ENCODE measurements at regions not wholly inside any gene's neighbourhood (a gene's known extent, or its start where the extent isn't known, plus 50 kb on each side); places are given as distances from the start of the nearest gene placed in this dataset.

DNA sequence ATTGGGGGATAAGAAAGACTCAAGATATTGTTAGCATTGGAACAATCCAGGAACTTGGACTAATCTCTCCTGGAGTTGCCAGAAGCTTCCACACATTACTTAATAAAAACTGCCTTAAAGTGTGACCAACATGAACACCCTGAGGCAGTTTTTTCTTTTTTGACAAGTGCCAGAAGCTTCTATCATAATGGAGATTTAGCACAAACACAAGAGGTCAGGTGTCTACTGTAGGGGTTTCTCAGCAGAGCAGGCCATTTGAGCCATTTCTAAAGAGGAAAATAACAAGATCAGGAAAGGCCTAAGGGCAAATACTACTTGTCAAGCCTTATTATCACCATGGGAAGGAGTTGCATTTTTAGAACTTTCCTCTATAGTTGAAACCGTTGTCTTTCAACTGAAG lies 361.5 kb downstream of the EPM2A start:
- no peak for DNase-seq (ENCODE audit: low read depth, low spot score)

DNA sequence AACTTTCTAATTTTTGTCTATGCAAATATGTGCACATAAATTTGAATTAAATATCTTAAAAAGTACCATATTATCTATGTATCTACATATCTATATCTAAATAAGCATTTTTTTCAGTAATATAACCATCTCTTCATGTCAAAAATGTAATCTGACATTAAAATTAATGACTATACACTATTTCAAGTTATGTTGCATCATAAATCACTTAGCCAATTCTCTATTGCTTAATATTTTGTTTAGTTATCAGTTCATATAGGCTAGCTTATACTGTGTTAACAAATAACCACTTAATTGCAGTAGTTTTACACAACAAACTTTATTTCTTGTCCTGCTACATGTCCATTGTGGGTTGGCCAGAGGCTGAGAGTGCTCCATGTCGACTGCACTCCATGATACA lies 360.8 kb downstream of the EPM2A start:
- no peak for DNase-seq (ENCODE audit: low read depth, low spot score)

DNA sequence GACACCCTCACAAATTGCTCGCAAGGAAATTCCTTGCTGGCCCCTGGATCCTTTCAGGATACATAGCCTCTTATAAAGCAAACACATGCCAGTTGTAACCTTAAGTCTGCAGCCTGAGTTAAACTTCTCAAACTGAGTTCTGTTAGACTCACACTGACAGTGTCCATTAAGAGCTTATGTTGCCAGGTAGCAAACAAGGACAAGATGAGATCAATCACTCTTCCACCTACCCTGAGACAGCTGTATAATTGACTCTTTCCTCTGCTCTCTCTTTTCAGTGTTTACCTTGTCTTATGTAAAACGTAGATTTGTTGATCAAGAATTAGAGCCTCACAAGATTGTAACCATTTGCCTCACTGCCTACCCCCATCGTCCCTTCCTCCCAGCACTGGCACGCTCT lies 359.8 kb downstream of the EPM2A start:
- no peak for DNase-seq (ENCODE audit: low read depth, low spot score)

DNA sequence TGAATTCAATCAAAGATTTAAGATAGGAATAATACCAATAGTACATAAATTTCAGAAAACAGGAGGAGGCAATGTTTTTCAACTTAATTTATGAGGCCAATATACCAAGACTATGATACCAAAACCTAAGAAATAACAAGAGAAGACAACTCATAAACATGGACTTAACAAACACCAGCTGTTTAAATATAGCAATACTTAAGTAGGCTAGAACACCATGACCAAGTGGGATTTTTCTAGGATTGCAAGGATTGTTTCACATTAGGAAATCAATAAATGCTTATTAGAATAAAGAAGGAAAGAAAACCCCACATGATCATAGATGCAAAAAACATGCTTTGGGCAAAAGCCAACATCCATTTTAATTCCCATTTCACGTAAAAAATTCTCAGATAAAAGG lies 355.1 kb downstream of the EPM2A start:
- no peak for DNase-seq (ENCODE audit: low read depth, low spot score)

DNA sequence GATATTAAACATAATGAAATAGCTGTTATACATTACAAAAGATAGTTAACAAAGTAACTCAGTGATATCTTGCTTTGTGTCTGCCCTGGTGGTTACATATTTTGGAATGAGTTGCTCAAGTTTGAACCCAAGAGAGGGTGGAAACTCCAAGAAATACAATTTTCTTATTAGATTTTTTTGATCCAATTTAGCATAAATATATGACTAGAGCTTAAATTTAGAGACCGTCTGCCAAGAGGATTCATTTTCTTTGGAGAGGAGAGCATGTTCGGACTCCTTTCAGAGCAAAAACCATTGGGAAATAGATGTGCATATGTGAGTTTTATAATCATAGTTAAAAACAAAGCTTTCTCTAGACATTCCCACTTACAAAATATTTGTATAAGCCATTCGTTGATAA lies 353.4 kb downstream of the EPM2A start:
- no peak for DNase-seq (ENCODE audit: low read depth, low spot score)

DNA sequence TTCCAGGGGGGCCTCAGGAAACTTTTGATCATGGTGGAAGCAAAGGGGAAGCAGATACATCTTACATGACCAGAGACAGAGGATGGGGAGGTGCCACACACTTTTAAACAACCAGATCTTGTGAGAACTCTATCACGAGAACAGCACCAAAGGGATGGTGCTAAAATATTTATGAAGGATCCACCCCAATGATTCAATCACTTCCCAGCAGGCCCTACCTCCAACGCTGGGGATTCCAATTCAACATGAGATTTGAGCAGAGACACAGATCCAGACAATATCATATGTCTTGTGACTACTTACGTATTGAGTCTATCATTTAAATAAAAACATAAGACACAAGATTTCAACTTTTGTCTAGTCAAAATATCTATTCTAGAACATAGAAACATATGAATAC lies 351.9 kb downstream of the EPM2A start:
- no peak for DNase-seq (ENCODE audit: low read depth, low spot score)

DNA sequence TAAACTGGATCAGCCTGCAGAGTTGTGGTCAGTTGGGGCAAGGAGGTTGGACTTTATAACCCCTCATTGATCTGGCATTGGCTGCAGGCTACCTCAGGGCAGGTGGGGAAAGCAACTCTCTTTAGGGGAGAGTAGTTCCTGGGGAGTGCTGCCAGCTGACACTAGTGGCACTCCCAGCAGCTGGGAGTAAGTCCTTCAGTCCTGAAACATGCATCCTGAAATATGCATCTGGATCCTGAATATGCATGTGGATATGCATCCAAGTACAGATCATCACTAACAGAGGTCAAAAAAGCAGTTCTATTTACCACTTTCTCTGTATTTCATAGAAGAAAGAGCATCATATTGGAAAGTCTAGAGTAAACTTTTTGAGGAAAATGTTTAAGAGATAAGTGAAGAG lies 350.8 kb downstream of the EPM2A start:
- DNase-seq (ENCODE audit: low read depth, low spot score): no peak

DNA sequence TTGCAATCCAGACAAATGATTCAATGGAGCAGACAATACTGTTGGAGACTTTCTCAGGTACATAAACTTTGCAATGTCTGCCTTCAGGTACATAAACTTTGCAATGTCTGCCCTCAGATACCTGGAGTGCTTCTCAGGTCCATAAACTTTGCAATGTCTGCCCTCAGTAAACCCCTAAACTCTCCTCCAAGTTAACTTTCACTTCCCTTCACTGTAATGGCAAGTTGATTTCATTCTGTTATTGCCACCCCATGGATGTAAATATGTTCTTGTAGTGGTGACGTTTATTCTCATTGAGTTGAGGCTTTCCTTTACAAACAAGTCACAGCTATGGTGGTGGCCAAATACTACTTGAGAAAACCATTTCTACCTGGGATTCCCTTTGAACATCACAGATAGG lies 338.8 kb downstream of the EPM2A start:
- no peak for DNase-seq (ENCODE audit: low read depth, low spot score)

DNA sequence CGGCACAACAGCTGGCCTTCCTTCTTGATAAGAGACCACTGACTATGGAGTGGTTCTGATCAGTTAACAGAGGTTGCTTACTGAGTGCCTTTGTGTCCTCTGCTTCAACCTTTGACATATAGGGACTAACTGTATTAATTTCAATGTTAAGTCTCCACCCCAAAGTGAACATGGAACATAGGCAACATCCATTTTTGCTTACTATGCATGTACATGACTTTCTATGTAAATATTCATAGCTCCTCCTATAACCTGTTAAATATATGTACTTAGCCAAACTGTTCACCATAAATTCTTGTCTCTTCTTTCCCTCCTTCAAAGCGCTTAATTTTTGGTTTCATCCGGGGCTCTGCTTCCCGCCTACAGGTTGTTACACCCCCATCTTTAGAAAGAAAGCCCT lies 334.8 kb downstream of the EPM2A start:
- DNase-seq (ENCODE audit: low read depth, low spot score): no peak

DNA sequence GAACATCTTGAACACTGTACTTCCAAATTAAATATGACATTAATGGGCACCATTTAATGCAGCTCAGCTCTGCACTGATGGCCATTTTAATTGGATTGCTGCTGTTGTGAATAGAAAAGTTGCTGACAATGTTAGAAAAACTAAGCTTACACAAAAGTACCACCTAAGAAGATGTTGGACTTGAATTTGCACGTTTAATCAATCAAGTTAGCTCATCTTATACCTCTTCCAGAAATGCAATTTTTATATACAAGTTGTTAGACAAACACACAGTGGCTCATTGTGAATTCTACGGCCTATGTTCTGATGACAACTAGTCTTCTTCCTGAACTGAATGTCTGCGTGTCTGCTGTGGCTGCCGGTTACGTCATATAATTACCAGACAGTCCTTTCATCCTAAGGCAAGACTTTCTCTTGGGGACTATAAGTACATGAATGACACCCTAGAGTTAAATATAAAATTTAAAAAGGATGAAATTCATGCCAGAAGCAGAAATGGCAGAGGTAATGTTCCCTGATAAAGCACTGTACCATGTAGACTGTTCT lies 330.2 kb downstream of the EPM2A start:
- no peak for DNase-seq (ENCODE audit: low read depth, low spot score)

DNA sequence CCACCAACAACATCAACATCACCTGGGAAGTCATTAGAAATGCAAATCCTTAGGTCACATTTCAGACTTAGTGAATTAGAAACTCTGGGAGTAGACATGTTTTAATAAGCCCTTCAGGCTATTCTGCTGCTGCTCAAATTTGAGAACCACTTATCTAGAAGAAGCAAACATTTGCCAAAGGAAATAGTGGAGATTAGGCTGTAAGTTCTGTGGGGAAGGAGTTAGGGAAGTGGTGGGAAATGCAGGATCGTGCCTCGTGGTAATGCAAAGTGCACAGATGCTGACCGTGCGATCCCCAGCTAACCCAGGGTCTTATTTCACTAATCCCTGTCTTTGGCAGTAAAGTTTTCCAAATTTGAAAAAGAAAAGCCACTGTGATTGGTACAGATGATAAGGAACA lies 328.5 kb downstream of the EPM2A start:
- no peak for DNase-seq (ENCODE audit: low read depth, low spot score)

DNA sequence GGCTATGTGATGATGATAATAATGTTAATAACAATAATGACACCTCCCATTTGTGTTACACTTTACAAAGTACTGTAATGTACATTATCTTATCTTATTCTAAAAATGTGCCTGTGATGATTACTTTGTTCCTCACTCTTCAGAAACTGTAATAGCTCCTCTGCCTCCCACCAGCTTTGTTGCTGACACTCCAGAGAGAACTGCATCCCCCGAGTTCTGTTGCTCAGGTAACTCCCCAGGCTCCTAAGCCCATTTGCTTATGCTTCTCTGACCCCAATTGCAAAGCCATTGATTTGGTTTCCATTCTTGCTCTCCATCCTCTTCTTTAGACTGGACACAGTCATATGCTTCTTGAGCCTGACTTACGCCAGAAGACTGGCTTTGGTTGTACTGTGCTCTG lies 319.7 kb downstream of the EPM2A start:
- no peak for DNase-seq (ENCODE audit: low read depth, low spot score)

DNA sequence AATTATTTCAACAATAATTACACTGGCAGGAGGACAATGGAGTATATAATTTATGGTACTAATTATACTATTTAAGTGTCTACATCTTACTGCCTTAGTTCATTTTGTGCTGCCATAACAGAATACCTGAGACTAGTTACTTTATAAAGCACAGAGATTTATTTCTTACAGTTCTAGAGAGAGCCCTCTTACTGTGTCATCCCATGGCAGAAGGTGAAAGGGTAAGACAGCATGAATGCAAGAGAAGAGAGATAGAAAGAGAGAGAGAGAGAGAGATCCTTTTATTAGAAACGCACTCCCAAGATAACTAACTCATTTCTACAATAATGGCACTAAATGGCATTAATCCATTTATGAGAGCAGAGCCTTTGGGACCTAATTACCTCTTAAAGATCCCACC lies 314.7 kb downstream of the EPM2A start:
- no peak for DNase-seq (ENCODE audit: low read depth, low spot score)

DNA sequence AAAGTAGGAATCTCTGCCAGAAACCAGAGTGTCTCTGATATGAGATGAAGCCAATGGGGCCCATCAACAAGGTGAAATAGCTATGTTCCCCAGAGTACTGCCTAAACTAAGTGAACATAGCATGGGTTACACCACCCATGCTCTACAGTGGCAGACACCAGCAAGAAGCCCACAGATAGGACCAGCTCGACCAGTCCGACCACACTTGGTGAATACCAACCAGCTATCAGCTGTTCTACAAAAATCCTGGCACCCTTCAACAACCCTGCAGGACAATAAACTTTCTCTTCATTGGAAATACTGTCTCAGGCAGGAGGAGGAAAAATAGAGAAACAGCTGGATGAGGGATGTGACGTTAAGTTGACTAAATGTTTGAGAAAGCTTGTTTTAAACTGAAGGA lies 311.4 kb downstream of the EPM2A start:
- no peak for DNase-seq (ENCODE audit: low read depth, low spot score)

DNA sequence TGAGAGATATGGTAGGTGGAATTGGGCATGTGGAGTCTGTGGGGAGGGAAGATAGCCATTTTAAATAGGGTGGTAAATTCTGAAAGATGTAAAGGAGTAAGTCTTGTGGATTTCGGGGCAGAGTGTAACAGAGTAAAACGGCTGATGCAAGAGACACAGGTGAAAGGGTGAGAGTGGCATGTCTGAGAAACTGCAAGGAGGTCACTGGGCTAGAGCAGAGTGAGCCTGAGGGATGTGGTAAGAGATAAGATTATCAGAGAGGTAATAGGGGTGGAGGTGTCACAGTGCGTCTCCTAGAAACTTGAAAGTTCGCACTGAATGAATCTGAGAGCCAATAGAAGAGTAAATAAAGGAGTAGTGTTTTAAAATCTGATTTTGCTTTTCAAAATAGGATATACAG lies 308.1 kb downstream of the EPM2A start:
- DNase-seq (ENCODE audit: low read depth, low spot score): no peak

DNA sequence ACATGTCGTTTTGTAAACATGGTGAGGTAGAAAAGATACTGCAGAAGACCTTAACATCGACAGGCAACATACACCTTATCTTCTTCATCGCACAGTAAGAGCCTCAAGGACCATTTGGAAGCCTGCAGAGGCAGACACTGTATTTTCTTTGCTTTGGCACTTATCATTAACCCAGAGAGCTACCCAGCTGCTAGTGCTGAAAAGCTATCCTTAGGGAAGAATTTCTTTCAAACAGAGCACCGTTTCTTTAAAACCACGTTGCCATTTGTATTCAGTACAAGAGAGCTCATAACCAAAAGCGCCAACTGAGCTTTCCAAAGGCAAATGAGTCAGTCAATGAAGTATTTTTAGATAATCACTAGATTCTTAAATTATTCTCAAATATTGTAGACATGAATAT lies 306.6 kb downstream of the EPM2A start:
- no peak for DNase-seq (ENCODE audit: low read depth, low spot score)

DNA sequence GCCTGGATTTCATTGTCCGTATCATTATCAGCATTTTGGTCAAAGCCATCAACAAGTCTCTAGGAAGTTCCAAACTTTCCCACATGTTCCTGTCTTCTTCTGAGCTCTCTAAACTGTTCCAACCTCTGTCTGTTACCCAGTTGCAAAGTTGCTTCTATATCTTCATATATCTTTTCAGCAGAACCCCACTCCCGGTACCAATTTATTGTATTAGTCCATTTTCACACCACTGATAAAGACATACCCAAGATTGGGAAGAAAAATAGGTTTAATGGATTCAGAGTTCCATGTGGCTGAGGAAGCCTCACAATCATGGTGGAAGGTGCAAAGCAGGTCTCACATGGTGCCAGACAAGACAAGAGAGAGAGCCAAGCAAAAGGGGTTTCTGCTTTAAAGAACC lies 293.2 kb downstream of the EPM2A start:
- no peak for DNase-seq (ENCODE audit: low read depth, low spot score)

DNA sequence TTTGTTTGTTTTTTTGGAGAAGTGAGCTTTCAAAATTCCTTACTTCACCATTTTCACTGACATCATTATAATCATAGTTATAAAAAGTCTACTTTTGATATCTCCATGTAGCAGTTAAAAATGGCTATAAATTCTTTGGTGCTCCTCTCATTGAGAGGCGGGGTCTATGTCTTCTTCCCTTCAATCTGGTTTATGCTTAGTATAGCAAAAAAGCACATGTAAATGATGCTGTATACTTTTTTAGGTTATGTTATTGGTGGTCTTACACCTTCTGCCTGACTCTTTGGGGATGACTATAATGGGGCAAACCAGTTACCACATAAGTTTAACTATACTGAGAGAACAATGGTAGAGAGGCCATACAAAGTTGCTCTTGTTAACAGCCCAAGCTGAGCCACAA lies 289.6 kb downstream of the EPM2A start:
- no peak for DNase-seq (ENCODE audit: low read depth, low spot score)

DNA sequence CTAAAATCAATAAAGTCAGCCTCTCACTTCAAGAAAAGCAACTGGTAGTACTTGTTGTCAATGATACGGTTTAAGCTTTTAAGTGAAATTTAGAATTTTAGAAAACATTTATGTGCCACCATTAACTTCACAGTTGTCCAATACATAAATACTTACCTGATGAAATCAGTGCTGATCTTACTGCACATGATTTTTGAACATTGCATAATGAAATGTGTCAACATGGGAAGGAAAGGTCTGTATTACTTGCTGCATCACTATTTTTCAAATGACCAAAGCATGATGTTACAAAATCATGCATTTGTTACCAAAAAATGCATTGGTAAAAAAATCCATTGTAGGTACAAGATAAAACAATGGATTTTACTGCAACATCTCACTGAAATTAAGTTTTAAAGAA lies 284.3 kb downstream of the EPM2A start:
- DNase-seq (ENCODE audit: low read depth, low spot score): no peak

DNA sequence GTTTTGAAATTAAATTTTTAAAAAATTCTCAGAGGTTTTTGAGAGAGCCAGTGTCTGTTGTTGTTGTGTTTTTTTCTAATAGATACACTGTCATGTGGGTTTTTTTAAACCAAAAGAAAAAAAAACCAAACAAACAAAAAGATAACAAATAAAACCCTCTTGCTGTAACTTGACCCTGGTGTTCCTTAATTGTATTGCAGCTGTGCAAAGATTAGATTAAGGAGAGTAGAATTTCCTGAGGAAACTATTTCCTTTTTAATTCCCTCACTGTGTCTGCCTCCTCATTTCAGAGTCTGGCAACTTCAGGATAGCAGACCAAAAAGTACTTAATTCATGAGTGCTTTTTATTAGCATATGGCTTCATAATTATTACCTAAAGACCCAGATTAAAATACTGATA lies 281.9 kb downstream of the EPM2A start:
- no peak for DNase-seq (ENCODE audit: low read depth, low spot score)

DNA sequence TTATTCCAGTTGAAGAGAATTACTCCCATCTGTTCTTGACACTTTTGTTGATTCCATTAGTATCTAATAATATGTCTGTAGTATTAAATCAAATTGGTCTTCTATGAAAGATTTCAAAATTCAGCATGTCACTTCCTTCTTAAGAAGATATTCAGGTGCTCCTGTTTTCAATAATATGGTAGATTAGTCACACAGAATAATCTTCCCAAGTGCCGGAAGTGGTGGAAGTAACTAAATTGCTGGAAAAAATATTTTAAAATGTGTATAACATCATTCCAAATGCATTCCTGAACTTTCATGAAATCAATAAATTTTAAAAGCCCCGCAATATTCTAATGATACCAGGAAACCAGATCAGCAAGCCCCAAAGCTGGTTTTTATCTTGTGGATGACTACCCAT lies 281.3 kb downstream of the EPM2A start:
- no peak for DNase-seq (ENCODE audit: low read depth, low spot score)

DNA sequence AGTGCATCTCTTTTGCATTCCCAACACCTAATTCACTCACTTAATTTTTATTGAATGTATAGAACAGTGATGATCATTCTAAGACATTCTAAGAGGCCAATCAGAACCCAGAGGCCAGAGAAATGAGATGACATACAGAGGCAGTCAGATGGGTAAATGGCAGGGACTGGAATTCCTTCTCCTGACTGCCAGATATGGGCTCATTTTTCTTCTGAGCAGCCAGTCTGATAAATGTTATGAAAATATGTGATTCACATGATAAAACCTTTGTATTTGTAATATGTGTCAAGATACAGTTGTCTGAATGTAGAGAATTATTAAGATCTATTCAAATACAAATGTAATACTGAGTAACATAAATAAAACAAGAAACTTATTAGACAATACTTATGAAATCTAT lies 277.8 kb downstream of the EPM2A start:
- DNase-seq (ENCODE audit: low read depth, low spot score): no peak

DNA sequence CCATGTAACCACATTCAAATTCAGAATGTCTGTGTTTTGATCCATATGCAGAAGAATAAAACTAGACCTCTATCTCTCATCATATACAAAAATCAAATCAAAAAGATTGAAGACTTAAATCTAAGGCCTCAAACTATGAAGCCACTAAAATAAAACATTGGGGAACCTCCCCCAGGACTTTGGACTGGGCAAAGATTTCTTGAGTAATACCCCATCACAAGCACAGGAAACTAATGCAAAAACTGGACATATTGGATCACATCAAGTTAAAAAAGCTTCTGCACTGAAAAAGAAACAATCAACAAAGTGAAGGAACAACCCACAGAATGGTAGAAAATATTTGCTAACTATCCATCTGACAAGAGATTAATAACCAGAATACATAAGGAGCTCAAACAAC lies 266.8 kb downstream of the EPM2A start:
- DNase-seq (ENCODE audit: low read depth, low spot score): no peak

DNA sequence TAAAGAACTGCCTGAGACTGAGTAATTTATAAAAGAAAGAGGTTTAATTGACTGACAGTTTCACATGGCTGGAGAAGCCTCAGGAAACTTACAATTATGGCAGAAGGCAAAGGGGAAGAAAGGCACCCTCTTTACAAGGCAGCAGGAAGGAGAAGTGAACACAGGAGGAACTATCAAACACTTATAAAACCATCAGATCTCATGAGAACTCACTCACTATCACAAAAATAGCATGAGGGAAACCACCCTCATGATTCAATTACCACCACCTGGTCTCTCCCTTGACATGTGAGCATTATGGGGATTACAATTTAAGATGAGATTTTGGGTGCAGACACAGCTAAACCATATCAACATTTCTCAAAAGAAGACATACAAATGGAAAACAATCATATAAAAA lies 266.3 kb downstream of the EPM2A start:
- no peak for DNase-seq (ENCODE audit: low read depth, low spot score)

All from smooth muscle cell of the brain vasculature (primary cell).